ENCODE measurements at regions not wholly inside any gene's neighbourhood (a gene's known extent, or its start where the extent isn't known, plus 50 kb on each side); places are given as distances from the start of the nearest gene placed in this dataset.
"Not testable (repeated sequence)": the region's sequence is repeated elsewhere in the genome, so short reads cannot be mapped to it uniquely, and the experiment has no call there.

DNA sequence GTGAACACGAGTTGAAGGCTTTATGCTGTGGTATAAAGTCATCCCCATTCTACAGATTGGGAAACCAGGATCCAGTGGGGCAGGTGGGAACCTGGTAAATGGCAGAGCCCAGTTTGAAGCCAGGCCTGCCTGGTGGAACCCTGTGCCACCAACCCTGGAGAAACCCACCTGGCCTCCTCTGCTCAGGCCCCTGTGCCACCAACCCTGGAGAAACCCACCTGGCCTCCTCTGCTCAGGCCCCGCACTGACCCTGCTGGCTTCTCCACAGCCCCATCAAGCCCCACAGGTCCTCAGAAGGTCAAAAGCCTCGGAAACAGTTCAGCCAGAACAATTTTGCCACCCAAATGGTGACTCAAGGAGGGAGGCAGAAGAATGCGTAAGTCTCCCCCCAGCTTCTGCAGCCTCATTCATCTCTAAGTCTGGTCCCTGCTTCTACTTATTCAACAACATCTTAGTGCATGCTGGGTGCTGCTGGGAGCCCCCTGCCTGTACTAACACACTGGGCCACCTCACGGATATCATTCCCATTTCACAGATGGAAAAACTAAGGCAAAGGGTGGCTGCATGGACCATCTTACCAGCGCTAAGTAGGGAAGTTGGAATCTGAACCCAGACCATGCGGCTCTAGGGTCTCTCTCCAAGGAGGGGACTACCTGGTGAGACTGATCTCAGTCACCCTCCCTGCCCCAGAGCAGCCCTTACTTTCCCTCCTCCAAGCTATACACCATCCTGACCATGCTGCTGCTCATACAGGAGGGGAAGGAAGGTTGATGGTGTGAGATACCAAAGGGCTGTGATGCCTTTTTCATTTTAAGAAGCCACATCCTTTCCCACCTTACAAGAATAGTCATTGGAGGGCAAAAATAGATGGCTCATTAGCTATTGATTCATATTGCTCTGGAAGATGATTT is 93.7 kb upstream of the ID2 start:
- WGBS, 3 donors: 91 to 97% (median 94%) methylated on average over 7 of the region's 7 CpGs
- no peak overlapping the region for H3K27ac ChIP-seq (ENCODE audit: low read depth, low read length)

DNA sequence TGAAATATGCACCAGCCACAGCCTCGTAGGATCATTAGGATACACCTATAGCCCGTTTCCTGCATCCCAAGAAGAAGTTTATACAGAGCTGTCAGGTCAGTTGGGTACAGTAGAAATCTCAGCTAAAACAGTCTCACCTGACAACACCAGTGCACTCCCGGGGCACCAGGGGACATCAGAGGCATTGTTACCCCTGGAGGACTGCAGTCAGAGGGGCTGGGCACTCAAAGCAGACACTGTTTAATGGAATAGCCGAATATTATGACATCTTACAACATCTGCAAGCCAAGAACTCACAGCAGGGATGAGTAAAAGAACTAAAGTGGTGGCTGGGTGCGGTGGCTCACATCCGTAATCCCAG is 93.0 kb upstream of the ID2 start:
- 89 to 94% (median 90%) methylated on average over 6 of the region's 6 CpGs for WGBS, 3 donors
- no peak overlapping the region for H3K27ac ChIP-seq (ENCODE audit: low read depth, low read length)

DNA sequence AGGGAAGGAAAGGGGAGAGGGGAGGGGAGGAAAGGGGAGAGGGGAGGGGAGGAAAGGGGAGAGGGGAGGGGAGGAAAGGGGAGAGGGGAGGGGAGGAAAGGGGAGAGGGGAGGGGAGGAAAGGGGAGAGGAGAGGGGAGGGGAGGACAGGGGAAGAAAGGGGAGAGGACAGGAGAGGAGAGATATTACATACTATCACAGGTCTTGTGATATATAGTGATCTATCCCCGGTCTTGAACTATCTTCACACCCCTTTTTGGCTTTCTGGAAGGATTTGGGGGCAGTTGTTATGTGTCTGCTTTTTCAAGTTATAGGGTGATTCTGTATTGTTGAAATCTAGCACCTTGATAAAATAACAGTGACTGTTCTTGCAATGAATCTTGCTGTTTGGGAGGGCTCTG is 92.1 kb upstream of the ID2 start:
- WGBS, 3 donors: 86 to 96% (median 87%) methylated on average over 1 of the region's 1 CpG

DNA sequence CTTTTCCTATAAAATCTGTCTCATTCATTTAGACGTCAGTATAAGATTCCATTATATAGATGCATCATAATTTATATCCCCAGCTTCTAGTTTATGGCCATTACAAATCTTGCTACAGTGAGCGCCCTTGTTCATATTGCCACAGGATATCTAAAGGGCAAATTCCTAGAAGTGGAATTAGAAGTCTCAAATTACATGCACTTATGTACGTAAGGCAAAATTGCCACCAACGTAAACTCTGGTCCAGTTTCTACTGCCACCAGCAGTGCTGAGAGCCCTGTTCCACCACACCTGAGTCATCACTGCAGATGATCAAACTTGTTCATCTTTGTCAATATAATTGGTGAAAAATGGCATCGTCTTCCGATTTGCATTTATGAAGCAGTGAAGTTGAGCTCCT is 90.9 kb upstream of the ID2 start:
- H3K27ac ChIP-seq (ENCODE audit: low read depth, low read length): no peak overlapping the region
- WGBS, 3 donors: 76 to 96% (median 93%) methylated on average over 6 of the region's 6 CpGs

More for the DNA sequence above, 92.1 kb upstream of the ID2 start:
- H3K27ac ChIP-seq (ENCODE audit: low read depth, low read length): no peak overlapping the region

DNA sequence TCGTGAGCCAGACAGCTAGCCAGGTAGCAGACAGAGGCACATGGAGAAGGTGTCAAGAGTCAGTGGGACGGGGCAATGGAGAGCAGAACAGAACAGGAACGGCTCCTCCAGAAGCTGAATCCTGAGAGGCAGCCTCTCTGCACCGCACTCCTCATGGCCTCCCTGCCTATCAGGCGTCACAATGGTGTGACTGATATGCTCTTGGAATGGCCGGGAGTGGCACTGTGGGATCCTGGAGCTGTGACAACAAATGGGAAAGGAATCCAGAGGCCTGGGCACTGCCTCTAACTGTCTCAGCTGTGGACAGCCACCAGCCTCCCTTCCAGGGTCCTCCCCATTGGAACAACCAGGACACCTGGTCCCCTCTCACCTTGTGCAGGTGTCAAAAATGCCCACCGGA is 89.1 kb upstream of the ID2 start:
- H3K27ac ChIP-seq (ENCODE audit: low read depth, low read length): no peak overlapping the region
- 76 to 94% (median 90%) methylated on average over 6 to 7 of the region's 7 CpGs for WGBS, 3 donors

DNA sequence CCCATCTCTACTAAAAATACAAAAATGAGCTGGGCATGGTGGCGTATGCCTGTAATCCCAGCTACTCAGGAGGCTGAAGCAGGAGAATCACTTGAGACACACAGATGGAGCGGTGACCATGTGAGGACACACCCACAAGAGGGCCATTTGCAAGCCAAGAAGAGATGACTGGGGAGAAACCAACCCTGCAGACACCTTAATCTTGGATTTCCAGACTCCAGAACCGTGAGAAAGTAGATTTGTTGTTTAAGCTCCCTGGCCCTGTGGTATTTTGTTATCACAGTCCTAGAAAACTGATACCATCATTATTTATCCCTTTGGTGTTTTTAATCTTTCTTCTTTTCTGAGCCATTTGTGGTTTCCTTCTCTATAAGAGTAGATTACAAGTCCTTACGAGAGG is 88.6 kb upstream of the ID2 start:
- no peak overlapping the region for H3K27ac ChIP-seq (ENCODE audit: low read depth, low read length)
- 83 to 98% (median 87%) methylated on average over 4 of the region's 4 CpGs for WGBS, 3 donors

DNA sequence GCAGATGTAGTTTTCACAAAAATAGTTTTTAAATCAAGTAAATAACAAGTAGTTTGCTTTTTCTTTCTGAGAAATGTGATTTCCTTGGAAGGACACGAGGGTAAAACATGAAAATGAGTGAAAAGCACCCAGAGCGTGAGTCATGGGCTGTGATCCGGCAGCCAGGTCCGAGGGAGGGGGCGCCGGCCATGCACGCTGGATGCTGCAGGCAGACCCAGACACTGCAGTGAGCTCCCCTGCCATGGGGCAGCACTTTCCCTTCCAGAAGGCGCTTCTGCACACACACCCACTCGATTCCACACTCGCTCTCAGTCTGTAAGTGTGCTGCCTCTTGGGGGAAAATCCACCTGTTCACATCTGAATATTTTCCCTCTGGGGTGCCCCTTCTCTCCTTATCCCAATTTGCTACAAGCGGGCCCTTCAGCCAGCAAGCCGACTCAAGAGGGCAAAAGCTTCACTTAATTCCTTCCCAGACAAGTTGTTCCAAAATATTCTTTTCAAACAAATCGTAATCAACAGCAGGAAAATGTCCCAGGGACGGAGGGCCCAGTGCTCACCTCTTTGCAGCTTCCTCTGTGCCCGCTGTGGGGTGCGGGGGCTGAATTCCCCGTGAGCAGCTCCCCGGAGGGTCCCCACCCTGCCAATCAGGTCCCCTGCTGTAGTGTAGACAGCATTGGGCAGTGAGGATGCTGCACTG is 87.0 kb upstream of the ID2 start:
- 77 to 85% (median 81%) methylated on average over 18 of the region's 18 CpGs for WGBS, 3 donors
- no peak overlapping the region for H3K27ac ChIP-seq (ENCODE audit: low read depth, low read length)

DNA sequence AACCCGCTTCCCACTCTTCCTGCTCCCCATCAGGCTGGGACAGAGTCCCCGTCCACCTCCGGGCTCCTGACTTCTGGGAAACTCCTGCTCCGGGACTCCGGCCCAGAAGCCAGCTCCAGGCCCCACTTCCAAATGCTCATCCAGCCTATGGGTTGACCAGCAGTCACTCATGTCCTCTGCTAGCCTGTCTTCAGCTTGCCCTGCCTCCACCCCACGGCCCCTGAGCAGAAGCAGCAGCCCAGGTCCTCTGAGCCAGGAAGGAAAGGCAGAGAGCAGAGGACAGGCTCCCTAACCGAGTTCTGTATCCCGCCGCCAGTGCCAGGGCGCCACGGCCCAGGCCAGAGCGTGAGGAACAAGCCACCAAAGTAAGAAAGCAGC is 86.4 kb upstream of the ID2 start:
- H3K27ac ChIP-seq (ENCODE audit: low read depth, low read length): no peak overlapping the region
- WGBS, 3 donors: 87 to 92% (median 91%) methylated on average over 10 to 12 of the region's 12 CpGs

DNA sequence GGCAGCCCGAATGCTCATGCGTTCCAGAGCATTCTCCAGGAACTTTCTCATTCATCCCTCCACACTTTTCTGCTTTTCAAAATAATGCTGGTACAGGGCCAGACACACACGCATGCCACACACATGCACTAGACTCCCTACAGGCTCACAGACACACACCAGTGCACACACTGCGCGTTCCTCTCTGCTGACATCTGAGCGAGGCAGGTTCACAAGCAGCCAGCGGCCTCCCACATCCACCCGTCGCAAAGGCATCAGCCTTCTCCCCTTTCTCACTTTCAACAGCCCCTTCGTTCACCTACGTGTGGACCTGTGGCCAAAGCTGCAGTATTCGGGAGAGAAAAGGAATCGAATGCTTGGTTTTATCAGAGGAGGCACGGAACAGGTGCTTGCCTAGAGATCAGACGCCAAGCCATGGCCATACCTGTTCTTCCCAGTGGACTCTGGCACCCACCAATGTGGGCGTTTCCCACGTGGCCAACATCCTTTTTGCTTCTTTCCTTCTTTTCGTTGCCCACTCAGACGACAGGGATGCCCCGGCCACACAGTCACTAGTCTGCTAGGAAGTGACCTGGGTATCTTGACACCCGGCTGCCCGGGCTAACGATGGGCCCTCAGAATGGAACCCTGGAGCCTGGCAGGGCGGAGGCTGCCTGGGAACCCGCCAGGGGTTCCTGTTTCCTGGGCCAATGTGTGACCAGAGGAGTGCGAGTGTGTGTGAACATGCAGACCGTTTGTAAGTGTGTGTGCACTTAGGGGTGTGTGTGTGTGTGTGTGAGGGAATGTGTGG is 85.8 kb upstream of the ID2 start:
- 83 to 90% (median 86%) methylated on average over 27 of the region's 27 CpGs for WGBS, 3 donors
- no peak overlapping the region for H3K27ac ChIP-seq (ENCODE audit: low read depth, low read length)

DNA sequence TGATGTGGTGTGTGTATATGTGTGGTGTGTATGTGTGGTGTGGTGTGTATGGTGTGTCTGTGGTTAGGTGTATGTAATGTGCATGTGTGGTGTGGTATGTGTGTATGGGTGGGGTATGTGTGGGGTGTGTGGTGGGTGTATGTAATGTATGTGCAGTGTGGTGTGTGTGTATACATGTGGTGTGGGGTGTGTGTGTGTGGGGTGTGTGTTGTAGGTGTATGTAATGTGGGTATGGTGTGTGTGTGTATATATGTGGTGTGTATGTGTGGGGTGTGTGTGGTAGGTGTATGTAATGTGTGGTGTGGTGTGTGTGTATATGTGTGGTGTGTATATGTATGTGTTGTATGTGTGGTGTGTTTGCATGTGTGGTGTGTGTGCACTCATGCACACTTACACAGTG is 84.8 kb upstream of the ID2 start:
- H3K27ac ChIP-seq (ENCODE audit: low read depth, low read length): no peak overlapping the region

DNA sequence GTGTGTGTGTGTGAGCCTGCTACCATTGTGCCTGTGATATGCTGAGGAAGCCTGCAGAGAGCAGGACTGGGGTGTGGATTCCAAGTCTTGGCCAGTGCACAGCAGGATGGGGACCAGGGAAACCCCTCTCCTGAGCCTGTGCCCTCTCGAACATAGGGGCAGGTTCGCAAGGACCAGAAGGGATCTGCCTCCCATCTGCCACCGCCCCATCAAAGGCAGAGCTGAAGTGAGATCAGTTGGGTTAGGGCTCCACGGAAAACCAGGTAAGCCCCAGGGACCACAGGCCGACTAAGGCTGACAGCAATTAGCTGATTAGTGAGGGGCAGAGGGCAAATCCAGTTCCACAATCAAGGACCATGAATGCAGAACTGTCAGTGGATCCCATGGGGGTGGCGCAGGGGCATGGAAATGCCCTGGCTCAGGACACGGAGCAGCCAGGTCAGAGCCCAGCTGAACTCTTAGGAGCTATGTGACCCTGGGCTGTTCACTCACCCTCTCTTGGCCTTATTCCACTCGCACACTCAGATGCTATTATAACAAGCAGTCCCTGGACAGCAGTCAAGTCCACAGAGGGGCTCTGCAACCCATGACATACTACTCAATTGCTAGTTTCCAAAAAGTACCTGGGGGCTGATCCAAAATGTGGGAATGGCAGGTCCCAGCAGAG is 84.2 kb upstream of the ID2 start:
- WGBS, 3 donors: 95 to 96% (median 95%) methylated on average over 8 of the region's 8 CpGs
- no peak overlapping the region for H3K27ac ChIP-seq (ENCODE audit: low read depth, low read length)

DNA sequence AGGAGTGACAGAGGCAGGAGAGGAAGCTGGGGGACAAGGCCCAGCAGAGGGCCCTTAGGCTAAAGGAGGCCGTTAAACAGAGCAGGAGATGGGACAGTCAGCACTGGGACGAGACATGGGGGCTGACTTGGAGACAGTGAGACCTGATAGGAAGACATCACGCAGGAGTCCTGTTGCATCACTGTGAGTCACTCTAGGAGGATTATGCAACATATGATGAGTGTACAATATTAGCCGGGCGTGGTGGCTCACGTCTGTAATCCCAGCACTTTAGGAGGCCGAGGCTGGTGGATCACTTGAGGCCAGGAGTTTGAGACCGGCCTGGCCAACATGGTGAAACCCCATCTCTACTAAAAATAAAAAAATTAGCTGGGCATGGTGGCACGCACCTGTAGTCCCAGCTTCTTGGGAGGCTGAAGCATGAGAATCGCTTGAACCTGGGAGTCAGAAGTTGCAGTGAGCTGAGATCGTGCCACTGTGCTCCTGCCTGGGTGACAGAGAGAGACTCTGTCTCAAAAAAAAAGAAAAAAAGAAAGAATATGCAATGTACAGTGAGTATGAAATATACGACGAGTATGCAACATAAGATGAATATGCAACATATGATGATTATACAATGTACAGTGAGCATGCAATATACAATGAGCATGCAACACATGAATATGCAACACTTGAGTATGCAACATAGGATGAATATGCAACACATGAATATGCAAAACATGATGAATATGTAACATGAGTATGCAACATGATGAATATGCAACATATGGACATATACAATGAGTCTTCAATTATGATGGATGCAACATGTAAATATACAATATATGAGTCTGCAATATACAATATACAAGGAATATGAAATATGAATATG is 83.3 kb upstream of the ID2 start:
- WGBS, 3 donors: 58 to 95% (median 60%) methylated on average over 13 of the region's 13 CpGs
- H3K27ac ChIP-seq (ENCODE audit: low read depth, low read length): no peak overlapping the region

DNA sequence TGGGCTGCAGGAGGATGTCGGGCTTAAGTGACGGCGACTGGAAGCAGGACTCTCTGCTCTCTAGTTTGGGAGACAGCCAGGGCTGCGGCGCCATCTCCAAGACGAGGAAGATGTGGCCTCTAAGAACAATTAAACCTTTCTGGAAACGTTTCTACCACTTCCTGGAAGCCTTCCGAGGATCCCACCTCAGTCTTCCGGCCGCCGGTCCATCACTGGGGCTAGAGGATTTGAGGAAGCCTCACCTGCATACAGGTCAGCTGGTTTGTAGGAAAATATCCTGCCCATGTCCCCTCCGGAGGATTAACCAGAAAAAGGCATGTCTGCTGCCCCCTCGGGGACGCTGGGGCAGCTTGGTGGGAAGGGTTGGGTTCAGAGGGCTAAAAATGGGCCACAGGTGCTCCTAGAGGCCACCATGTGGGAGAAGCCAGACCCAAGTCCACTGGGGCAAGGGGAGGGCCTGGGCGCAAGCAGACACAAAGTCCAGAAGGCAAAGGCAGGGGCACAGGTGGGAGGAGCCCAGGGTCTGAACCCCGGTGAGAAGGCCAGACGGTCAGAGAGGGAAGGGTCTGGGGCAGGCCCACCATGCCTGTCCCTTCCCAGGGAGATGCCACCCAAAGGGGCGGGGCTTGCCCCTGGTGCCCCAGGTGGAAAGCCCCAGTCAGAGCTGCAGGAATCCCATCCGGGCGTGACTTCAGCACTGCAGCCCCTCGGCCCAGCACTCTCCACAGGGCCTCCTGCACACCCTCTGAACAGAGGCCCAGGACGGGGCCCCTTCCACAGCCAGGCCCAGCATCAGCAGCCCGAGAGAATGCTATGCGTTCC is 82.2 kb upstream of the ID2 start:
- WGBS, 3 donors: 75 to 93% (median 83%) methylated on average over 24 of the region's 24 CpGs

DNA sequence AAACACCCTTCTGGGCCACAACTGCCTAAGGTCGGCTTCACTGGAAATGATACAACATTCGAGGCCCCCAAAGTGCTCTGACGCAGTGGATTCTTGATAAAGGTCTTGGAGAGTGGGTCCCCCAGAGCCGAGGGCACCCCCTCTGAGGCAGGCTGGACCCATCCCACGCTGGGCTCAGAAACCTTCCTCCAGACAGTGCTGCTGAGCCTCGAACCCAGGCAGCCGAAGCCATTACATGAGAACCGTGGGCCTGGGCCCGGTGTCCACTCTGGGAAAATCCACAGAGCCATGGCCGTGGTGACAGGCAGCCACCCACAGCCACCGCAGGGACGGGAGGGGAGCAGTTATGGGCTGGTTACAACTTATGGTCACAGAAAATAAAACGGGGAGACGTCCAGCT is 81.4 kb upstream of the ID2 start:
- no peak overlapping the region for H3K27ac ChIP-seq (ENCODE audit: low read depth, low read length)
- WGBS, 3 donors: 94 to 96% (median 96%) methylated on average over 14 of the region's 14 CpGs

More for the DNA sequence above, 82.2 kb upstream of the ID2 start:
- H3K27ac ChIP-seq (ENCODE audit: low read depth, low read length): no peak overlapping the region

DNA sequence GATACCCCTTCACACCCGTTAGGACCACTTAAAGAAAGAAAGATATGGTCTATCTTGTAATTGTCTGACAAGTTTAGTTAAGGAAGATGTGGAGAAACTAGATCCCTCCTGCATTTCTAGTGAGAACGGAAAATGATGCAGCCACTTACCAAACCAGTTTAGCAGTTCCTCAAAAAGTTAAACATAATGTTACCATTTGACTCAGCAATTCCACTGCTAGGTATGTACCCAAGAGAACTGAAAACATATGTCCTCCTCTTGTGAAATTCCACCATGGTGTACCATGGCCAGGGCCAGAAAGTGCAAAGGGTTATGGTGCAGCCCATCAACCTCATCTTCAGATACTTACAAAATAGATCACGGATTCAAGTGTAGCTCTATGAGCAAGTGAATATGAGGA is 79.0 kb upstream of the ID2 start:
- no peak overlapping the region for H3K27ac ChIP-seq (ENCODE audit: low read depth, low read length)
- 69 to 76% (median 70%) methylated on average over 3 of the region's 3 CpGs for WGBS, 3 donors

DNA sequence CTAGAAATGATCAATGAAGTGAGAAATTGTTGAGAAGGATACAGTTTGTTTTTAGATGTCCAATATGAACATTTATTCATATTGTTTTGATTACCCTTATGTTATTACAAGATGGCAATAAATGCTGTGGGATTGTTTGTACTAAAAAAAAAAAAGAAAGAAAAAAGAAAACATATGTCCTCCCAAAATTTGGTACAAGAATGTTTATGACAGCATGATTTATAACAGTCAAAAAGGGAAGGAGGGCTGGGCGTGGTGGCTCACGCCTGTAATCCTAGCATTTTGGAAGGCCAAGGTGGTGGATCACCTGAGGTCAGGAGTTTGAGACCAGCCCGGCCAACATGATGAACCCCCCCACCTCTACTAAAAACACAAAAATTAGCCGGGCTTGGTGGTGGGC is 78.5 kb upstream of the ID2 start:
- not testable (repeated sequence) for H3K27ac ChIP-seq (ENCODE audit: low read depth, low read length)
- 92 to 96% (median 94%) methylated on average over 4 of the region's 4 CpGs for WGBS, 3 donors

DNA sequence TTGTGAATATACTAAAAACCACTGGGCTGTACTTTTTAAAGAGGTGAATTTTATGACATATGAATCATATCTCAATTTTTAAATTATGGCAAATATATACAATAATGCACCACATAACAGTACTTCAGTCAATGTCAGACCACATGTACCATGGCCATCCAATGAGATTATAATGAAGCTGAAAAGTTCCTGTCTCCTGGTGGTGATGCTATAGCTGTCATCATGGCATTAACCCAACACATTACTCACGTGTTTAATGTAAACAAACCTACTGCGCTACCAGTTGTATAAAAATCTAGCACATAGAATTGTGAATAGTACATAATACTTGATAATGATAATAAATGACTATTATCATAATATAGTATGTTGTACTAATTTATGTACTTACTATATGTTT is 77.6 kb upstream of the ID2 start:
- H3K27ac ChIP-seq (ENCODE audit: low read depth, low read length): no peak overlapping the region
- WGBS, 3 donors: 81 to 94% (median 86%) methylated on average over 2 of the region's 2 CpGs

Measured in adipose tissue (tissue), 3 donors.